Trophoblast cell (in vitro differentiated cells and primary cell): ENCODE measurements at regions not wholly inside any gene's neighbourhood (a gene's known extent, or its start where the extent isn't known, plus 50 kb on each side); places are given as distances from the start of the nearest gene placed in this dataset.

Experiments
- DNase-seq, 2 donors: peaks; one replicate each; pipeline ENCODE4 v3.0.0-alpha.2; 2016
- H2AFZ ChIP-seq: 2 replicates; pipeline ENCODE4 v1.6.1; 2013; ENCODE audit warnings: low read length, moderate library complexity, mild to moderate bottlenecking; ENCODE audit not compliant: insufficient read depth, poor library complexity
- H2AK5ac ChIP-seq: 2 replicates; pipeline ENCODE4 v1.6.1; 2013; ENCODE audit warnings: mild to moderate bottlenecking, low read length
- H2BK120ac ChIP-seq: 2 replicates; pipeline ENCODE4 v1.6.1; 2013; ENCODE audit warnings: low read length, mild to moderate bottlenecking, moderate library complexity; ENCODE audit not compliant: insufficient read depth, poor library complexity
- H2BK12ac ChIP-seq: 2 replicates; pipeline ENCODE4 v1.6.1; 2013; ENCODE audit warnings: mild to moderate bottlenecking, low read length, moderate library complexity
- H2BK5ac ChIP-seq: 2 replicates; pipeline ENCODE4 v1.6.1; 2013; ENCODE audit warnings: low read length, low read depth, moderate library complexity, mild to moderate bottlenecking; ENCODE audit not compliant: poor library complexity
- H3K14ac ChIP-seq: 2 replicates; pipeline ENCODE4 v1.6.1; 2013; ENCODE audit warnings: mild to moderate bottlenecking, low read length
- H3K18ac ChIP-seq: 2 replicates; pipeline ENCODE4 v1.6.1; 2013; ENCODE audit warnings: mild to moderate bottlenecking, low read length
- H3K23ac ChIP-seq: 2 replicates; pipeline ENCODE4 v1.6.1; 2013; ENCODE audit warnings: low read length
- H3K27ac ChIP-seq: 2 replicates; pipeline ENCODE4 v1.5.1; 2013; ENCODE audit warnings: low read depth, mild to moderate bottlenecking, inconsistent platforms, low read length, moderate library complexity
- H3K27me3 ChIP-seq: 2 replicates; pipeline ENCODE4 v1.6.1; 2013; ENCODE audit warnings: inconsistent platforms, mild to moderate bottlenecking, low read length, moderate library complexity; ENCODE audit not compliant: insufficient read depth
- H3K36me3 ChIP-seq, 2 experiments: 1 replicate in 1 of 2; 2 replicates in 1 of 2; pipeline ENCODE4 v1.6.1; 2013; ENCODE audit warnings: low read length in 2 of 2, mild to moderate bottlenecking in 2 of 2, moderate library complexity in 1 of 2; ENCODE audit not compliant: insufficient read depth in 2 of 2, control insufficient read depth in 1 of 2
- H3K4ac ChIP-seq: 2 replicates; pipeline ENCODE4 v1.6.1; 2013; ENCODE audit warnings: low read depth, mild to moderate bottlenecking, low read length, moderate library complexity
- H3K4me1 ChIP-seq, 2 experiments: 1 replicate in 1 of 2; 2 replicates in 1 of 2; pipeline ENCODE4 v1.6.1; 2013; ENCODE audit warnings: low read length in 2 of 2, mild to moderate bottlenecking in 2 of 2, moderate library complexity in 1 of 2; ENCODE audit not compliant: insufficient read depth in 2 of 2, control insufficient read depth in 1 of 2
- H3K4me2 ChIP-seq: 2 replicates; pipeline ENCODE4 v1.6.1; 2013; ENCODE audit warnings: inconsistent platforms, mild to moderate bottlenecking, low read length, moderate library complexity
- H3K4me3 ChIP-seq: 2 replicates; pipeline ENCODE4 v1.5.1; 2013; ENCODE audit warnings: mild to moderate bottlenecking, low read depth, low read length, inconsistent platforms
- H3K79me1 ChIP-seq: one replicate; pipeline ENCODE4 v1.6.1; 2013; ENCODE audit warnings: low read length
- H3K79me2 ChIP-seq: 2 replicates; pipeline ENCODE4 v1.6.1; 2013; ENCODE audit warnings: low read length, mild to moderate bottlenecking; ENCODE audit not compliant: control insufficient read depth, insufficient read depth, poor library complexity
- H3K9ac ChIP-seq: 2 replicates; pipeline ENCODE4 v1.6.1; 2013; ENCODE audit warnings: mild to moderate bottlenecking, low read length
- H3K9me3 ChIP-seq: 2 replicates; pipeline ENCODE4 v1.6.1; 2013; ENCODE audit warnings: low read depth, mild to moderate bottlenecking, control low read depth, inconsistent platforms, low read length; ENCODE audit not compliant: insufficient read depth
- H4K12ac ChIP-seq: 2 replicates; pipeline ENCODE4 v1.6.1; 2013; ENCODE audit warnings: low read depth, mild to moderate bottlenecking, low read length, moderate library complexity
- H4K8ac ChIP-seq: 2 replicates; pipeline ENCODE4 v1.6.1; 2013; ENCODE audit warnings: low read depth, mild to moderate bottlenecking, low read length, moderate library complexity
- H4K91ac ChIP-seq: one replicate; pipeline ENCODE4 v1.6.1; 2013; ENCODE audit warnings: low read depth, mild to moderate bottlenecking, low read length, moderate library complexity
- WGBS: extraction: QIAGEN DNeasy Blood & Tissue Kit; methylation state at CpG from one replicate; pipeline ENCODE4 v1.1.7; 2013; ENCODE audit warnings: missing lambda C conversion rate; ENCODE audit not compliant: insufficient read length, insufficient coverage; ENCODE audit errors: extremely low coverage; 5-methylcytosine and 5-hydroxymethylcytosine counted together

GRCh38 chr1:47565092-47565491 lies 127.2 kb downstream of the FOXD2 start:
- Histone ChIP-seq H2BK120ac (no peak overlapping the region), H3K18ac (no peak overlapping the region), H3K23ac (no peak overlapping the region), H2AK5ac (no peak overlapping the region), H4K12ac (no peak overlapping the region), H2BK12ac (no peak overlapping the region), H2BK5ac (no peak overlapping the region), H3K79me1 (no peaks in the 10 kb centered on the region), H3K14ac (no peak overlapping the region), H3K4me3 (no peak overlapping the region), H4K91ac (no peak overlapping the region), H3K79me2 (no peaks in the 10 kb centered on the region), H3K4me1 (peaks cover 7 to 13% of the 10 kb centered on the region in 2 experiments), H3K36me3 (no peaks in the 10 kb centered on the region), H3K27me3 (no peaks in the 10 kb centered on the region), H3K4ac (no peak overlapping the region), H4K8ac (no peak overlapping the region), H3K9ac (no peak overlapping the region), H3K27ac (no peak overlapping the region), H3K4me2 (no peak overlapping the region), H2AFZ (no peak overlapping the region), H3K9me3 (no peaks in the 10 kb centered on the region)
- WGBS, result no CpG with 5 or more reads among the region's 2 CpGs
- DNase-seq, result no peak

GRCh38 chr1:47565676-47566075 lies 127.8 kb downstream of the FOXD2 start:
- Histone ChIP-seq H3K79me2 (no peaks in the 10 kb centered on the region), H3K9me3 (no peaks in the 10 kb centered on the region), H3K9ac (no peak overlapping the region), H3K79me1 (no peaks in the 10 kb centered on the region), H4K12ac (no peak overlapping the region), H3K14ac (no peak overlapping the region), H4K8ac (no peak overlapping the region), H3K4me2 (no peak overlapping the region), H2AK5ac (no peak overlapping the region), H3K4me3 (no peak overlapping the region), H2BK120ac (no peak overlapping the region), H3K4ac (no peak overlapping the region), H2AFZ (no peak overlapping the region), H3K23ac (no peak overlapping the region), H3K36me3 (no peaks in the 10 kb centered on the region), H3K4me1 (peaks cover 7 to 13% of the 10 kb centered on the region in 2 experiments), H4K91ac (no peak overlapping the region), H2BK12ac (no peak overlapping the region), H3K18ac (no peak overlapping the region), H2BK5ac (no peak overlapping the region), H3K27me3 (no peaks in the 10 kb centered on the region), H3K27ac (no peak overlapping the region)
- DNase-seq, result no peak
- WGBS, result no CpG with 5 or more reads among the region's 8 CpGs

GRCh38 chr1:47568763-47569162 lies 130.9 kb downstream of the FOXD2 start:
- no peak overlapping the region for H4K8ac ChIP-seq
- H3K36me3 ChIP-seq, result no peaks in the 10 kb centered on the region
- no peaks in the 10 kb centered on the region for H3K79me2 ChIP-seq
- H3K18ac ChIP-seq, result no peak overlapping the region
- DNase-seq, result no peak
- H3K27ac ChIP-seq, result no peak overlapping the region
- no peaks in the 10 kb centered on the region for H3K9me3 ChIP-seq
- no peak overlapping the region for H2BK120ac ChIP-seq
- no peak overlapping the region for H4K12ac ChIP-seq
- WGBS, result no CpG with 5 or more reads among the region's 5 CpGs
- H3K79me1 ChIP-seq, result no peaks in the 10 kb centered on the region
- H2BK12ac ChIP-seq, result no peak overlapping the region
- no peak overlapping the region for H3K14ac ChIP-seq
- H2AK5ac ChIP-seq, result no peak overlapping the region
- H4K91ac ChIP-seq, result no peak overlapping the region
- no peak overlapping the region for H2AFZ ChIP-seq
- H3K4me1 ChIP-seq, result peaks cover 3 to 9% of the 10 kb centered on the region in 2 experiments
- no peak overlapping the region for H3K4me3 ChIP-seq
- H3K9ac ChIP-seq, result no peak overlapping the region
- no peaks in the 10 kb centered on the region for H3K27me3 ChIP-seq
- H3K4ac ChIP-seq, result no peak overlapping the region
- no peak overlapping the region for H3K23ac ChIP-seq
- no peak overlapping the region for H3K4me2 ChIP-seq
- H2BK5ac ChIP-seq, result no peak overlapping the region

GRCh38 chr1:47569261-47569660 lies 131.4 kb downstream of the FOXD2 start:
- no peaks in the 10 kb centered on the region for H3K9me3 ChIP-seq
- no peaks in the 10 kb centered on the region for H3K27me3 ChIP-seq
- no peak overlapping the region for H2AK5ac ChIP-seq
- no peak overlapping the region for H3K9ac ChIP-seq
- WGBS, result no CpG with 5 or more reads among the region's 5 CpGs
- no peak overlapping the region for H3K27ac ChIP-seq
- peak in 1 of 2 donors; percentile 63 for DNase-seq
- no peak overlapping the region for H3K18ac ChIP-seq
- H3K79me2 ChIP-seq, result no peaks in the 10 kb centered on the region
- H3K4ac ChIP-seq, result no peak overlapping the region
- H3K79me1 ChIP-seq, result no peaks in the 10 kb centered on the region
- H3K36me3 ChIP-seq, result no peaks in the 10 kb centered on the region
- H2BK120ac ChIP-seq, result no peak overlapping the region
- no peak overlapping the region for H4K12ac ChIP-seq
- no peak overlapping the region for H3K23ac ChIP-seq
- H2BK12ac ChIP-seq, result no peak overlapping the region
- no peak overlapping the region for H3K14ac ChIP-seq
- no peak overlapping the region for H3K4me2 ChIP-seq
- H3K4me3 ChIP-seq, result no peak overlapping the region
- peaks cover 2 to 8% of the 10 kb centered on the region in 2 experiments for H3K4me1 ChIP-seq
- H4K91ac ChIP-seq, result no peak overlapping the region
- H2AFZ ChIP-seq, result no peak overlapping the region
- H2BK5ac ChIP-seq, result no peak overlapping the region
- no peak overlapping the region for H4K8ac ChIP-seq
